Coronary artery (tissue), 2 donors: ENCODE measurements at regions not wholly inside any gene's neighbourhood (a gene's known extent, or its start where the extent isn't known, plus 50 kb on each side); places are given as distances from the start of the nearest gene placed in this dataset.

Experiments
- DNase-seq: peaks from one replicate; pipeline ENCODE4 v3.0.0-alpha.2; 2017; ENCODE audit warnings: low spot score
- H3K27ac ChIP-seq, 2 donors: fragments of 200-600 bp; sonication (generic); one replicate each; pipeline ENCODE4 v1.5.1; 2016 to 2019
- H3K4me3 ChIP-seq: fragments of 200-600 bp; sonication (generic); 2 replicates; pipeline ENCODE4 v1.5.1; 2016; ENCODE audit warnings: mild to moderate bottlenecking, moderate library complexity
- CTCF ChIP-seq: fragments of 200-600 bp; sonication (generic); IDR thresholded peaks from one replicate; pipeline ENCODE4 v1.5.1; 2019; ENCODE audit warnings: antibody characterized with exemption

GRCh38 chr9:82445556-82445955 lies 457.0 kb downstream of the SPATA31D1 start:
- no peak overlapping the region for H3K4me3 ChIP-seq
- no peak for DNase-seq
- H3K27ac ChIP-seq: no peak overlapping the region
- no peak for TF ChIP-seq CTCF

GRCh38 chr9:82447343-82447742 lies 458.8 kb downstream of the SPATA31D1 start:
- no peak for TF ChIP-seq CTCF
- DNase-seq: no peak
- Histone ChIP-seq H3K27ac (no peak overlapping the region), H3K4me3 (no peak overlapping the region)

- no peak for DNase-seq
- no peak overlapping the region for H3K27ac ChIP-seq
- no peak for TF ChIP-seq CTCF
- H3K4me3 ChIP-seq: no peak overlapping the region
Observed at GRCh38 chr9:82449986-82450385, 461.4 kb downstream of the SPATA31D1 start.

GRCh38 chr9:82454509-82455190 lies 466.1 kb downstream of the SPATA31D1 start:
- Histone ChIP-seq H3K27ac (no peak overlapping the region), H3K4me3 (no peak overlapping the region)
- DNase-seq: no peak
- TF ChIP-seq CTCF: no peak

GRCh38 chr9:82456642-82457041 lies 468.1 kb downstream of the SPATA31D1 start:
- Histone ChIP-seq H3K27ac (no peak overlapping the region), H3K4me3 (no peak overlapping the region)
- no peak for TF ChIP-seq CTCF
- no peak for DNase-seq

- no peak overlapping the region for H3K27ac ChIP-seq
- DNase-seq: no peak
- no peak for TF ChIP-seq CTCF
- H3K4me3 ChIP-seq: no peak overlapping the region
Observed at GRCh38 chr9:82457298-82457697, 468.7 kb downstream of the SPATA31D1 start.

GRCh38 chr9:82457891-82458290 lies 469.3 kb downstream of the SPATA31D1 start:
- TF ChIP-seq CTCF: no peak
- Histone ChIP-seq H3K27ac (no peak overlapping the region), H3K4me3 (no peak overlapping the region)
- DNase-seq: no peak
